ENCODE measurements at regions not wholly inside any gene's neighbourhood (a gene's known extent, or its start where the extent isn't known, plus 50 kb on each side); places are given as distances from the start of the nearest gene placed in this dataset.

DNA sequence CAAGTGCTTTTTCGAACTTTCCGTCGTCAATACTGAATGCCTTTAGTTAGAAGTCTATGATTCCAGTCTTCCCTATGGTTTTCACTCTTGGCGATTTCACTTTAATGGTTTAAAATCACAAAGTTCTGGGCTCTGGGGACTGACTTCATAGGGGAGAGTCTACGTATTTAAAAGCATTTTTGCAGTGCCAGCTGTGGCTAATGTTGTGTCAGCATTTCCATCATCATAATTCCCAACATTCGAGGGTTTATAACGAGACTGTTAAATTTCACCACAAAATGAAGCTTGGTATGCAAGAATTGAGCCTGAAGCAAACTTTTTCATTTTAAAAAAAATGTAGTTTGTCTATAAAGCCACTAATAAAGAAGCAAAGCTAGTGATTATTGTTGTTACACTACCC lies 242.7 kb downstream of the SOX4 start:
- Histone ChIP-seq H3K4me1 (ENCODE audit: control insufficient read depth, low read length) (no peaks in the 10 kb centered on the region), H3K4me3 (ENCODE audit: low read length) (no peak overlapping the region), H4K20me1 (ENCODE audit: control insufficient read depth, insufficient read depth, low read depth, low read length) (no peaks in the 10 kb centered on the region), H3K79me2 (ENCODE audit: control insufficient read depth, low read length) (no peaks in the 10 kb centered on the region), H3K27ac (ENCODE audit: low read depth, low read length) (no peak overlapping the region), H3K9me2 (replicated peaks; ENCODE audit: control insufficient read depth, low read length) (no peaks in the 10 kb centered on the region), H3K4me2 (ENCODE audit: low read length) (no peak overlapping the region), H3K9me3 (ENCODE audit: control insufficient read depth, insufficient read depth, low read length) (no peaks in the 10 kb centered on the region), H3K27me3 (ENCODE audit: control insufficient read depth, low read length) (no peaks in the 10 kb centered on the region), H3K36me3 (ENCODE audit: control insufficient read depth, low read length) (no peaks in the 10 kb centered on the region), H3F3A (ENCODE audit: control insufficient read depth, insufficient read depth) (no peaks in the 10 kb centered on the region)
- TF ChIP-seq EZH2phosphoT487 (IDR thresholded peaks at IDR 0.05; ENCODE audit: borderline replicate concordance, low read length) = no peak

DNA sequence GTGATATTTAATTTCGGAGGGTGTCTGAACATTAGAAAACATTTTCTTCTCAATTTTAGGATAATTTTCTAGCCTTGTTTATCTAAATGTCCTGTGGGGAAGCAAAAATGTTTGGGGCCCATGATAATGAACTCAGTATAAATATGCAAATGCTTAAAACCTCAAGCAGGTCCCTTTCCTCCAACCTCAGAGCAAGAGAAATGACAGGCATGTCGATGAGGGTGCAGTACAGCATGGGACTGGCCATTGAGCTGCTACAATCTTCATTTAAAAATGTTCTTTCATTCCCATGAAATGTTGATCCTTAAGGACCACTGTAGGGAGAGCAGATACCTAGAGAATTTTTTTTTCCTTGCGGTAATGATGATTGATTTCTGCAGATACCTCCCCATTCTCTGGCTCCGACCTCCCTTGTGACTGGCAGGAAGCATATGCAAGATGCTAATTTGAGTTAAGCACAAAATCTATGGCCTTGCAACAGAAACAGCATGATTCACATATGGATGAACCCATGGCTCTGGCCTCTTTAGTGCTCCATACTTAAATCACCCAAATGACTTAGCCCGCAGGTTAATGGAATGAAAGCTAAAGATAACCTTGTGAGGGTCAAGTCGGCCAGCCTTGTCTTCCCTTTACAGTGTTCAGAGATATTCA lies 243.3 kb downstream of the SOX4 start:
- Histone ChIP-seq H3K27ac (ENCODE audit: low read depth, low read length) (no peak overlapping the region), H4K20me1 (ENCODE audit: control insufficient read depth, insufficient read depth, low read depth, low read length) (no peaks in the 10 kb centered on the region), H3K4me3 (ENCODE audit: low read length) (no peak overlapping the region), H3K9me3 (ENCODE audit: control insufficient read depth, insufficient read depth, low read length) (no peaks in the 10 kb centered on the region), H3K4me1 (ENCODE audit: control insufficient read depth, low read length) (no peaks in the 10 kb centered on the region), H3K4me2 (ENCODE audit: low read length) (no peak overlapping the region), H3K27me3 (ENCODE audit: control insufficient read depth, low read length) (no peaks in the 10 kb centered on the region), H3F3A (ENCODE audit: control insufficient read depth, insufficient read depth) (no peaks in the 10 kb centered on the region), H3K79me2 (ENCODE audit: control insufficient read depth, low read length) (no peaks in the 10 kb centered on the region), H3K36me3 (ENCODE audit: control insufficient read depth, low read length) (no peaks in the 10 kb centered on the region), H3K9me2 (replicated peaks; ENCODE audit: control insufficient read depth, low read length) (no peaks in the 10 kb centered on the region)
- TF ChIP-seq, protein P1, sequence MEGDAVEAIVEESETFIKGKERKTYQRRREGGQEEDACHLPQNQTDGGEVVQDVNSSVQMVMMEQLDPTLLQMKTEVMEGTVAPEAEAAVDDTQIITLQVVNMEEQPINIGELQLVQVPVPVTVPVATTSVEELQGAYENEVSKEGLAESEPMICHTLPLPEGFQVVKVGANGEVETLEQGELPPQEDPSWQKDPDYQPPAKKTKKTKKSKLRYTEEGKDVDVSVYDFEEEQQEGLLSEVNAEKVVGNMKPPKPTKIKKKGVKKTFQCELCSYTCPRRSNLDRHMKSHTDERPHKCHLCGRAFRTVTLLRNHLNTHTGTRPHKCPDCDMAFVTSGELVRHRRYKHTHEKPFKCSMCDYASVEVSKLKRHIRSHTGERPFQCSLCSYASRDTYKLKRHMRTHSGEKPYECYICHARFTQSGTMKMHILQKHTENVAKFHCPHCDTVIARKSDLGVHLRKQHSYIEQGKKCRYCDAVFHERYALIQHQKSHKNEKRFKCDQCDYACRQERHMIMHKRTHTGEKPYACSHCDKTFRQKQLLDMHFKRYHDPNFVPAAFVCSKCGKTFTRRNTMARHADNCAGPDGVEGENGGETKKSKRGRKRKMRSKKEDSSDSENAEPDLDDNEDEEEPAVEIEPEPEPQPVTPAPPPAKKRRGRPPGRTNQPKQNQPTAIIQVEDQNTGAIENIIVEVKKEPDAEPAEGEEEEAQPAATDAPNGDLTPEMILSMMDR (IDR thresholded peaks at IDR 0.05; ENCODE audit: low read depth, low read length, poor library complexity, severe bottlenecking) = no peak
- TF ChIP-seq EZH2phosphoT487 (IDR thresholded peaks at IDR 0.05; ENCODE audit: borderline replicate concordance, low read length) = no peak

DNA sequence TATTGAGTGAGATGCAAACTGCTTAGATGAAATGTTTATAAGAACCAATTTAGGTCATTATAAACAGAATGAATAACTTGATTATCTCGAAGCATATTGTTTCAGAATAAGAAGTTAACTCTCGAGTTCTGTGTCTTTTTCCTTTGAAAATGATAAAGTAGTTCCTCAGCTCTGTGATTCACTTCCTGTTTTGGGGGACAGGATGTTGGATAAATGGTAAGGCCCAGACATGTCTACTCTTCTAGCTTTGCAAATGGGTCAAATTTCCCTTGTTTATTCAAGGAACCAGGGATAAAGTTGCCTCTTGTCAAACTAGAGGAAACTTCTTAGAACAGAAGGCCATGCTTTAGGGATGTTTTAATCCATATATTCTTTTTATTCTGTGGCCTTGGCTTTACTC lies 246.9 kb downstream of the SOX4 start:
- Histone ChIP-seq H3F3A (ENCODE audit: control insufficient read depth, insufficient read depth) (no peaks in the 10 kb centered on the region), H3K9me3 (ENCODE audit: control insufficient read depth, insufficient read depth, low read length) (no peaks in the 10 kb centered on the region), H4K20me1 (ENCODE audit: control insufficient read depth, insufficient read depth, low read depth, low read length) (no peaks in the 10 kb centered on the region), H3K27ac (ENCODE audit: low read depth, low read length) (no peak overlapping the region), H3K27me3 (ENCODE audit: control insufficient read depth, low read length) (no peaks in the 10 kb centered on the region), H3K4me2 (ENCODE audit: low read length) (no peak overlapping the region), H3K4me3 (ENCODE audit: low read length) (no peak overlapping the region), H3K36me3 (ENCODE audit: control insufficient read depth, low read length) (no peaks in the 10 kb centered on the region), H3K9me2 (replicated peaks; ENCODE audit: control insufficient read depth, low read length) (no peaks in the 10 kb centered on the region), H3K79me2 (ENCODE audit: control insufficient read depth, low read length) (no peaks in the 10 kb centered on the region), H3K4me1 (ENCODE audit: control insufficient read depth, low read length) (no peaks in the 10 kb centered on the region)
- TF ChIP-seq, protein P1 (IDR thresholded peaks at IDR 0.05; ENCODE audit: low read depth, low read length, poor library complexity, severe bottlenecking) = no peak
- no peak for TF ChIP-seq EZH2phosphoT487 (IDR thresholded peaks at IDR 0.05; ENCODE audit: borderline replicate concordance, low read length)

DNA sequence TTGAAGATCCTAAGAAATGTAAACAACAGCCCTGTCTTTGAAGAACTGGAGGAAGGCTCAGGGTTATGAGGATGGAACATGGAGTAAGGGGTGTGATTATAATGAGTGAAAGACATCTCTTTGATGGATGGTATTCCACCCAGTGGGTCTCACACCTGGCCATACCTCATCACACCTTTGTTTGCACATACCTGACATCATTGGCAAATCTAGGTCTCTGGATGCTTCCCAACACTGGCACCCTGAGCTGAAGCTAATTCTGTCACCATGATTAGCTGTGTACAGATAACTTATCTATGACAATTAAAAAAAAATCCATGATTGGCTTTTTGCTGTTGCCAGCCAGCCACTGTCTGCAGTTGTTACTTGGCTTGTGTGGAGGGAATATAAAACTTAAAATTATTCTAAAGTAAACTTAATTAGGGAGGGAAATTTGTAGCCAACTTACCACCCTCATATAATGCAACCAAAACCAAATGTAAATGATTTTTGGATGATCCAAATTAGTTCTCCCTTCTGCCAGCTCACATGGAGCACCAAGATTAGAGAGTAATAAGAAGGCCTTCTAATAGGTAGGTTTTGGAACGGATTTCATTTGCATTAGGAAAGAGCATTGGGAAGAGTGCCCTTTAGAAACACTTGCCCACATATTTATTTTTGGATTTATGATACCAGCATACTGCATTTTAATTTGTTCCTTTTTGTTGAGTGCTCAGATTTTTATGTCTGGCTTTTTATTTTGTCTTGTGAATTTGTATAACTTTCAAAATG lies 249.5 kb downstream of the SOX4 start:
- no peak for TF ChIP-seq EZH2phosphoT487 (IDR thresholded peaks at IDR 0.05; ENCODE audit: borderline replicate concordance, low read length)
- TF ChIP-seq, protein P1 (IDR thresholded peaks at IDR 0.05; ENCODE audit: low read depth, low read length, poor library complexity, severe bottlenecking) = no peak
- Histone ChIP-seq H3K79me2 (ENCODE audit: control insufficient read depth, low read length) (no peaks in the 10 kb centered on the region), H3K4me3 (ENCODE audit: low read length) (no peak overlapping the region), H3K27ac (ENCODE audit: low read depth, low read length) (no peak overlapping the region), H3K36me3 (ENCODE audit: control insufficient read depth, low read length) (no peaks in the 10 kb centered on the region), H3K9me3 (ENCODE audit: control insufficient read depth, insufficient read depth, low read length) (no peaks in the 10 kb centered on the region), H3K27me3 (ENCODE audit: control insufficient read depth, low read length) (no peaks in the 10 kb centered on the region), H3K4me2 (ENCODE audit: low read length) (no peak overlapping the region), H3K9me2 (replicated peaks; ENCODE audit: control insufficient read depth, low read length) (no peaks in the 10 kb centered on the region), H3K4me1 (ENCODE audit: control insufficient read depth, low read length) (no peaks in the 10 kb centered on the region), H3F3A (ENCODE audit: control insufficient read depth, insufficient read depth) (no peaks in the 10 kb centered on the region), H4K20me1 (ENCODE audit: control insufficient read depth, insufficient read depth, low read depth, low read length) (no peaks in the 10 kb centered on the region)

Measured in DOHH2 (cell line).